ENCODE measurements at regions not wholly inside any gene's neighbourhood (a gene's known extent, or its start where the extent isn't known, plus 50 kb on each side); places are given as distances from the start of the nearest gene placed in this dataset.

GRCh38 chr15:97903971-97904572 lies 56.4 kb upstream of the ARRDC4 start:
- TF ChIP-seq CTCF (IDR thresholded peaks at IDR 0.05) (peak; percentile 20 to 61 (median 52)), POLR2A (IDR thresholded peaks at IDR 0.05) (no peak), EP300 (IDR thresholded peaks at IDR 0.05) (no peak), POLR2AphosphoS5 (IDR thresholded peaks at IDR 0.05) (no peak)
